NB4 (cell line): ENCODE measurements at regions not wholly inside any gene's neighbourhood (a gene's known extent, or its start where the extent isn't known, plus 50 kb on each side); places are given as distances from the start of the nearest gene placed in this dataset.

Source experiments
- MAX ChIP-seq: IDR thresholded peaks from 2 replicates; pipeline ENCODE4 v1.6.1; 2011; ENCODE audit warnings: low read depth, low read length
- MYC ChIP-seq: IDR thresholded peaks from 2 replicates; pipeline ENCODE4 v1.6.1; 2011; ENCODE audit warnings: low read depth, low read length
- POLR2A ChIP-seq: IDR thresholded peaks from 2 replicates; pipeline ENCODE4 v1.6.1; 2011; ENCODE audit warnings: mild to moderate bottlenecking; ENCODE audit not compliant: insufficient read length; ENCODE audit errors: extremely low read depth

- TF ChIP-seq MAX (no peak), POLR2A (no peak), MYC (no peak)
Measured at GRCh38 chr2:13474538-13474937, 757.8 kb downstream of the TRIB2 start.
